ENCODE measurements at regions not wholly inside any gene's neighbourhood (a gene's known extent, or its start where the extent isn't known, plus 50 kb on each side); places are given as distances from the start of the nearest gene placed in this dataset.
A peak's percentile ranks its signal among the peaks of the same experiment; 100 is the strongest.

DNA sequence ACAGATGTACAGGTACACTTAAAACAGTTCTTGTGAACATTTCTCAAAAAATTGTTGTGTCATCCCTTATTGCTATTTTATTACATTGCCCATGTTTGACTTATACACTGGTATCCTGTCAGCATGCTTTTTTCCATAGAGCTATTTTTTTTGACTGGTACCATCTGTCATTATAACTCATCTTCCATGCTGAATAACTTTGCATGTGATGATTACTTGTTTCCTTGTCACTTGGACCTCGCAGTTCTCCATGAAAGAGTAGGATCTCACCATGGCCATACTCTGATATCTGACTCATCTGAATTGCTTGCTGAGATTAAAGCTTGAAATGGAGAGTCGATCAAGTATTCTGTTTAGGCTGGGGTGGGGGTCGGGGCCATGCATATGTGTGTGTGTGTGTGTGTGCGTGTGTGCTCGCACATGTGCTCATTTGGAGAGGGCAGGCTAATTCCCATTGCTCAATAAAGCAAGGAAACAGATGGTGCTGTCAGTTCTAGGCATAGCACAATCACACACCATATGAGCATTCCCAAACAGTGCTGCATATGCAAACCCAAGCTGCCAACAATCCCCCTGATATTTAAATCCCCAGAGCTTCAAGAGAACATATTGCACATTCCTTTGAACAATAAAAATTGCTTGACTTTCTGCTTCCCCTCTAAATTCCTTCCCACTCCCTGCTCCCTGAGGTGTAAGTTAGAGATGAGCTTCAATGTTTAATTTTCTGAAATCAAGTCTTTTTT is 62.9 kb downstream of the NHLRC3 start:
- DNase-seq (ENCODE audit: low spot score): no peak

DNA sequence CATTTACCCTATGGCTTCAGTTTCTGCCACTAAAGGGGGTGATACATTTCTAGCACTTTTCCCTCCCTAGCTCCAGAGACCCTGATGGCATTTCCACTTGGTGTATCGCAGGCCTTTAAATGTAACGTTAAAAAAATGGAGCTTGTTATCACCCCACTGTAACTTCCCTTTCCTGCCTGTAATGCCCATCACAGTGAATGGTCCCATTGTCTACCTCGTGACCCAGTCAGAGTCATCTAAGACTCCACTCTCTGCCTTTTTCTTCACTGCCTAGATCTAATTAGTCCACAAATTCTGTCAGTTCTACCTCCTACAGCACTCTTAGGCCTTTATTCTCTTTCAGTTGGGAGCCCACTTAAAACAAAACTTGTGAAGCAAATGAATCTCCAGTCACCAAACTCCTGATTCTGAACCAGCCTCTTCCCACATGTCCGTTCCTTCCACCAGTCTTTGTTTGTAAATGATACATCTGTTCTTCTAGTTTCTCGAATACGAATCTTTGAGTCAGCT is 64.8 kb downstream of the NHLRC3 start:
- DNase-seq (ENCODE audit: low spot score): no peak

DNA sequence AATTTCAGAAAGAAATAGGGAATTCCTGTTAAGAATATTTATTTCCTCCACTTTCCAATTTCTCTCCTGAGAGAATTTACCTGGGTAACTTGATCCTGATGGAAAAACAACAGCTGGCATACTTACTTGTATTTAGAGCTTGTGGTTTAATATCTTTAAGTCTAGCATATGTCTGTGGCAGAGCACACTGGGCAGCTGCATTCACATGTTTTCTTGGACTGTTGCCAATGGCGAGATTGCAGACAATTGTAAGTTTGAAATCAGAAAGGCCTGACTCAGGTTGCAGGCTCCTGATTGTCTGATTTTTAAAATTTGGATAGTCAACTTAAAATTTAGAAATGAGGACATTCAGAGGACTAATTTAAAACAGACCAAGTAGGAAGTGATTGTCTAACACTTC is 66.9 kb downstream of the NHLRC3 start:
- DNase-seq (ENCODE audit: low spot score): no peak

DNA sequence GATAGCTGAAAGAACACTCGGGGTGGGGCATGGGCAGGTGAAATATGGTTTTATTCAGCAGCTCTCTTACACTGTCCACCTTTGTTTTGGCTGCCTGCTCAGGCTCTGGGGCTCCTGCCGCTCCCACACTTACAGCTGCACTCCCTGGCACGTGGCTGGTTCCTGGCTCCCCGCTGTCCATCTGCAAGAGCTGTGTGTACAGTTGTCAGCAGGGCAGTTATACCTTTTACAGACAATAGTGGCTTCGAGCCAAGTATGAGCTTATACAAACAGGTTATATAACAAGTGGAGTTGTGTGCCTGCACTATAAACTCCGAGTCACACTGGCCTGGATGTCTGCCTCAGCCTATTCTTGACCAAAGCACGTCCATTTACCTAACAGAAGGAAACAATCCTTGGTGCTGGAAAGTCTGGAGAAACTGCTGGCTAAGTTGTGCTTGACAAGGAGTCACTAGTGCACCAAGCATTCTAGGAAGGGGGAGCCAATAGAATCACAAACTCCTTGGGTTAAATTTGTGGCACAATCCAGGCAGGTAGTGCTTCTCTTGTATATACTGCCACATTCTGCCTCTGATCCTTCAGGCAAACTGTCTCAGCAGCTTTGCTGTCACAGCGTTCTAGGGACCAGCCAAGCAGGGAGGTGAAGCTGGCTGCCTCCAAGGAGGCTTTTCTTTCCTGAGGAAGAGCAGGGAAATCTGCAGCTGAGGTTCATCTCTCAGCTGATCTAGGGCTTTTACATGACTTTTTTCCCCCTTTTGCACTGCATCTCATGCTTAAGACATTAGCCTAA is 68.2 kb downstream of the NHLRC3 start:
- no peak for DNase-seq (ENCODE audit: low spot score)

DNA sequence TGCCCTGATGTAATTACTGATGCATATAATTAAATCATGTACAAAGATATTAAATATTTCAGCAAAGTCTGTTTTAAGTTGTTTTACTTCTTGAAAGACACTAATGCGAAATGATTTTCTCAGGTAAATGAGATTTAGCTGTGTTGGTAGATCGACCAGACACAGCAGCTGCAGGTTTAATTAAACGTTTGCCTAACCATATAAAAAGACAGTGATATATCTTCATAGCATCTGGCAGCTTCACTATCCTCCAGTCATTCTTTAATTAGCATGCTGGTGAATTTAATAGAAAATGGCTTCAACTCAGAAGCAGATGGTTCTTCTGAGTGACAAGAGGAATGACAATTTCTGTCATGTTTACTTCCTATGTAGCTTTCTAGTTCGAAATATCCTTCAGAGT is 69.3 kb downstream of the NHLRC3 start:
- DNase-seq (ENCODE audit: low spot score): no peak

DNA sequence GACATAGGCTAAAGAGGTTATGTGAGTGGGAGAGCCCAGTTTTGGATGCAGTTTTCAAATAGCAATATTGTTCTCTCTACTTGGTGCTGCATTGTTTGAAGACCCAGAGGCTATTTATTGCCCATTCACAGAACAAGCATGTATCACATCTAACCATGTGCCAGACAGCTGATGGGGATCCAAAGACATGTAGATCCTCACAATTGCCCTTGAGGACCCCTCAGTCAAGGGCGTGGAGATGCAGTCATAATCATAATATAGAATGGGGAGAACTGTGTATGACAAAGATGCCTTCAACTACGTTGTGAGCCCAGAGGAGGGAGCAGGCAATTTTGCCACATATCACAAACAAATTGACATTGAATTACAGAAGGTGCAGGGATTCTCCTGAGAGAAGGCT is 70.5 kb downstream of the NHLRC3 start:
- no peak for DNase-seq (ENCODE audit: low spot score)

DNA sequence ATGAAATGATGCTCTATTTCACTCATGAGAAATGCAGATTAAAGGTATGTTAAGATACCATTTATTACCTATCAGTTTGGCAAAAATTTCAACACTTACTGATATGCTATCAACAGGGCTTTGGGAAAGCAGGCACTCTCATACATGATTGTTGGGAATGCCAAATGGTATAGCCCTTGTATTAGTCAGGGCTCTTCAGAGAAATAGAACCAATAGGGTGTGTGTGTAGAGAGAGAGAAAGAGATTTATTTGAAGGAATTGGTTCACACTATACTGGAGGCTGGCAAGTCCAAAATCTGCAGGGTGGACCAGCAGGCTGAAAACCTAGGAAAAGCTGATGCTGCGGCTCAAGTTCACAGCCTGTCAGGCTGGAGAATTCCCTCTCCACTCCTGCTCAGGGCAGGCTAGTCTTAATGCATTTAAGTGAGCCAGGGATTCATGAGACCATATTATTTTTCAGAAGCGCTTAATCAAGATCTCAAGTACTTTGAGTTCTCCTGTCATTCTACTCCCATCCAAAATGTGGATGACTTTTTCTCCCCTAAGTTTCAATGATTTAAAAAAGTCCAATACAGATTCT is 72.4 kb downstream of the NHLRC3 start:
- DNase-seq (ENCODE audit: low spot score): no peak

DNA sequence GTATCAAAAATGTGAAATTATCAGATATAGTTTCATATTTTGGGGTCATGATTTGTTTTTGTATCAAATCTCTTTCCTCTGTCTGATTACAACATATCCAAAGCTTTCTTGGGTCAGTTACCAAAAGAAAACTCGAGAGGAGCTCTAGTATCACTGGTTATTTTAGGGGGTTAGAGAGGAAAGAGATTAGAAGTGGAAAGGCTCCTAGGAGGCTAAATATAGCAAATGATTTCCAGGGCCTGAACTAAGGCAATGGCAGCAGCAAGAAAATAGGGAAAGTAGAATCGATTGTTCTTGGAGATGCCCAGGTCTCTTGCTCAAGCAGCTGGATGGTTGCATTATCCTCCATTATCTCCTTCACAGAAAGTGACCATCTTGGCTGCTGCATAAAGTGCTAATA is 72.9 kb downstream of the NHLRC3 start:
- DNase-seq (ENCODE audit: low spot score): no peak

DNA sequence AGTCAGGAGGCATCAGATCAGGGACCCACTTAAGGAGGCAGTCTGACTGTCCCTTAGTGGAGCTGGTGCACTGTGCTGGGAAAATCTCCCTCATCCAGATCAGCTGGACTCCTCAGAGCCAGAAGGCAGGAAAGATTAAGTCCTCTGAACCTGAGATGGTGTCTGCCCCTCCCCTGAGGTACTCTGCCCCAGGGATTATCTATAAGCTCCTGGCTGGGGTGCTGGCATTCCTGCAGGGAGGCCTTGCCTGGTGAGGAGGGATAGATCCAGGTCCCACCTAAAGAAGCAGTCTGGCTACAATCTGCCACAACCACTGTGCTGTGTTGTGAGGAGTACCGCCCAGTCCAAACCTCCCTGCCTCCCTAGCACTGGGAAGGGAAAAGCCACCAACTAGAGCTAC is 81.2 kb downstream of the NHLRC3 start:
- no peak for DNase-seq (ENCODE audit: low spot score)

DNA sequence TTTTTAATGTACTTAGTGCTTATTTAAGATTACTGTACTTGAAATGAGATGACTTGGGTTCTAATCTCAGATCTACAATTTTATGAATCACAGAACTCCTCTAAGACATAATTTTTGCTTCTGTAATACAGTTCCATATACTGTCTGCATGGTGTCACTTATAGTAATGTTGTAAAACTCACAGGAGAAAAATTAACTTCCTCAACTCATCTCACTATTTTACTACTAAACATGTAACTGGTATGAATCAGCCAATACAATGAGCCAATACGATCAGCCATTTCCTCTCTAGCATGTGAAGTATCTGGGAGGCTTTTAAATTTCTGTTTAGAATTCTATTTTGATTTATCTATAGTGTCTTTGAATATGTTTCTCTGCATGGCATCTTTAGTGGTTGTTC is 85.3 kb downstream of the NHLRC3 start:
- DNase-seq (ENCODE audit: low spot score): no peak

DNA sequence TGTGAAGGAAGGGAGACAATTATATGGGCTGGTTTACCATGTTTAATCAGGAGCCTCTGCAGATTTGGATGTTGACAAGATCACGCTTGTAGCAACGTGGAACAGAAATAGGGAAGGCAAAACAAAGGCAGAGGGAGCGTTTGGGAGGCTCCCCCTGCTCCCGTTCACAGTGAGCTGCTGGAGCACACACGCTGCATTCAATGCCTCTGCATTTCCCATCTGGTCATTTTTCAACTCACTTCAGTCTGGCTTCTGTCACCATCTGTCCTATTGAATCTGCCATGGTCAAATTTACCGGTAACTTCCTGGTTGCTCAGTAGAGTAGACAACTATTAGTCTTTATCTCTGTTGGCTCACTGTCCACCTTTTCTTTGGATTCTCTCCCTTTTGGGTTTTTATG is 91.0 kb downstream of the NHLRC3 start:
- no peak for DNase-seq (ENCODE audit: low spot score)

DNA sequence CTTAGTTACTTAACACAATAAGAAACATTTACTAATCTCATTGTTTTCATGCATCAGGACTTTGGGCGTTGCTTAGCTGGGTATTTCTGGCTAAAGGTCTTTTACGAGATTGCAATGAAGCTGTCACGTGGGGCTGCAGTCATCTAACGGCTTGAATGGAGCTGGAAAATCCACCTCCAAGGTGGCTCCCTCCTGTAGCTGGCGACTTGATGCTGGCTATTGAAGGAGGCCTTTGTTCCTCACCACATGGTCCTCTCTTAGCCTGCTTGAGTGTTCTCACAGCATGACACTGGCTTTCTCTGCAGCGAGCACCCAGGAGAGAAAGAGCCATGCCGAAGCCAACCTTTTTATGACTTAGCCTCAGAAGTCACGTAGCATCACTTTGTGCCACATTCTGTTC is 92.0 kb downstream of the NHLRC3 start:
- DNase-seq (ENCODE audit: low spot score): peak; percentile 49

DNA sequence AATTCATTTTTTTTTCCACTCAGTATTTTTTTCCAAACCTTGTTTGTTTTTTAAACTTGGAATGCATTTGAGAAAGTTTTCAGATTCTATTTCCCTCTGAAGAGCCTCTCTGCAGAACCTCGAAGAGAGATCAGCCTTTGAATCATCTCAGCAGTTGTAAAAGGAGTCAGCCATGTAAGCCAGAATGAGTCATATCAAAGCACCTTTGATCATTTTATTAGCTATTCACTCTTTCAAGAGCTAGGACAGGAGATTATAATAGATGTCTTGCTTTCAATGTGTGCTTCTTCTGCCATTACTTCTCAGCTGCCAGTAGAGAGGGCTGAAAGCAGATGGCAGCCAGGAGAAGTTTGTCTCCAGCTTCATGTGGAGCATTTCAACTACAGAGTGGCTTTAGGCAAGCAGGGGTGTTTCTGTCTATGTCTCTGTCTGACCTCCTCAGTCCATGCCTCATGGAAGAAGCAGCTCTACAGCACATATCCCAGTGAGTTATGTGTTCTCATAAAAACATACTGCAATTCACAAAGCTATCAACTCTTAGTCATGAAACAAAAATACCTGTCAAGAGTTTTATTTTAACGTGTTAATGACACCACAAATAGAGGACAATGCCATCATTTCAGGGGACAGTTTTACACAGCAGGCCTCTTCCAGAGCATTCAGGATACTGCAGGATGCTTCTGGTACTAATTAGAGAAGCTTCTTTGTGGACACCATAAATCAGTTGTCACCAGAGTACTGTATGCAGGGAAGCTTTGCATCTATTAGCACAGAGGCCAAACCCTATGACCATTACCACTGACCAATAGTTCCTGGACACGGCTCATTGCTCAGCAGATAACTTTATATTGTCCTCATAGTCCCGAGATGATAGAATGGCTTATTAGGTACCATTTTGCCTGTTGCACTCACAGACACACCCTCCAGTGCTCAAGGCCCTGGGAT is 94.3 kb downstream of the NHLRC3 start:
- DNase-seq (ENCODE audit: low spot score): no peak

DNA sequence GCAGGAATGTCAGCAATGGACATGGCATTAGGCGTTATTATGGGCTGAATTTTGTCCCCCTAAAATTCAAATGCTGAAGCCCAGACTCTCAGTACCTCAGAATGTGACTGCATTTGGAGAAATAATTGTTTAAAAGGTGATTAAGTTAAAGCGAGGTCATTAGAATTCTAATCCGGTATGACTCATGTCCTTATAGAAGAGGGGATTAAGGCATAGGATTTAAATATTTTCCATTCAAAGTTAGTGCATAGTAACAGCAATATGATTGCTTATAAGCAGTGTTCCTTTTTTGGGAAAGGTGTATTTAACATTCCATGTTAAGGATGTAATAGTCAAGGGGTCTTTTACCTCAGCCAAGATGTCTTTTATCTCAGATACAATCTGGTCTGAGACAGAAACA is 95.5 kb downstream of the NHLRC3 start:
- no peak for DNase-seq (ENCODE audit: low spot score)

DNA sequence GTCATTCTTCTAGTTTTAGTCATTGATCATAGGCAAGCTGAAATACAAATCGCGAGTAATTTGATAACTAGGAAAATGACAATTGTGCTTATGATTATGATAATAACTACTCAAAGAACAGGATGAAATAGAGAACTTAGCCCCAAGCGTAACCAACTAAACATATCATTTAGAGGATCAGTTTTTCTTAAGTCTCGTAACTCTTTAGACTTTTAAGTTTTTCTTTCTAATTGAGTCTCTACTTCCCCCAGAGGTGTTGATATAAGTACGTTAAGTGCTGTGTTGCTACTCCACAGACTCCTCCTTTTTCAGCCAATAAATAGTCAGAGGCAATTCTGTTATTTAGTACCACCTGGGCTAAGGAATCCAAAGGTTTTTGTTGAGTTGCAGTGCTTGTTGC is 96.3 kb downstream of the NHLRC3 start:
- no peak for DNase-seq (ENCODE audit: low spot score)

DNA sequence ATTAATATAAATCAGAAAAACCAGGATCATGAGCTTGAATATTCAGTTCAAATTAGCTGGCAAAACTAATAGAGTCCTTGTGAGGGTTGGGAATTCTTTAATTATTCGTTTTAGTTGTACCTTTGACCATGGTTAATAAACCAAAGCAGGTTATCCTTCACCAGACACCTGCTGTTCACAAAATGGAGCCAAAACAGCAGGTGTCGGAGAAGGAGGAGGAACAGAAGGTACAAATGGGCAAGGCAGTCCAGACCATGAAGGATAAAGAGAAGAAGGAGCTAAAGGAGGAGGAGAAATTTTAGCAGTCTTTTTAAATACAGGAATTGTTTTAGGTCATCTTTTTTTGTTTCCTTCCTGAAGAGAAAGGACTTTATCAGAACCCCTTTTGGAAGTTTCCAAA is 106.1 kb downstream of the NHLRC3 start:
- no peak for DNase-seq (ENCODE audit: low spot score)

DNA sequence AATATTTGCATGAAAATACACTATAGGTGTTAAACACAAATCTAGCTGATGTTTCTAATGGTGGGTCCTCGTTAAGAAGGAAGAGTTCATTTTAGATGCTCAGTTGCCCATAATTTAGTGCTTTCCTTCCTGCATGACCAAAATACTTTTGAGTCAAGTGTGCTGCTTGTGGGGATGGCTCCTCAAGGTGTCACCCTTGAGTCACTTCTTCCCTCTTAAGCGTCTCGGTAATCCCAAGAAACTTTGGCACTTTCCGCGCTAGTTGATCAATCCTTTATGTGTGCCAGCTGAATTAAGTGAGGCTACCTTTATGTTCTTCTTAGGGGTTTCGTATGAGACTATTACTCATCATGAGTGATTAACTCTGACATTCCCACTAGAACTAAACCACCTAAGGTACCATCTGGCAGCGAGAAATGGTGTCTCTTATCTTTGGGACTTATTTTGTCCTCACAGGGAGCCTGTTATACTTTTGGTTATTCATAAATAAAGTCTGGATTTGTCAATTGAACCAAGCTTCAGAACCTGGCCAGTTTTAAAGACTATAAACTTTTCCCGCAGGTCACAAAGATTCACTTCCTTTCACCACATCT is 106.8 kb downstream of the NHLRC3 start:
- DNase-seq (ENCODE audit: low spot score): peak; percentile 59

DNA sequence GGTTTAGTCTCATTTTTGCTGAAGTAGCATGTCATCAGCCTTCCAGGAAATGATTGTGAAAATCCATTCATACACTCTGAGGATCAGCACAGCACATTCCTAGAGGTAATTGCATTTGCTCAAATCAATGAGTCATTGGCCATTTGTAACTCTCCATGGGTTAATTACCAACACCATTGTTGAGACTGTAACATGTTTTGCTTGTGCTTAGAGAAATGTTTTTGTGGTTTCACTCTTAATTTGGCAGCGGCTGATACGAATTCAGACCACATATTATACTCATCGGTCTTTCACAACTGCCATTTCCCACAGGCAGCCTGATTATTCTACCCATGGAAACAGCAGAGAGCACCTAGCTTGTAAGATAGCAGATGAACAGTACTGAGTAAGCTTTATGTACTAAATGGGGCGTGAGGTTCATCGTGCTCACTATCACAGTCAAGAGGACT is 110.3 kb downstream of the NHLRC3 start:
- DNase-seq (ENCODE audit: low spot score): no peak

DNA sequence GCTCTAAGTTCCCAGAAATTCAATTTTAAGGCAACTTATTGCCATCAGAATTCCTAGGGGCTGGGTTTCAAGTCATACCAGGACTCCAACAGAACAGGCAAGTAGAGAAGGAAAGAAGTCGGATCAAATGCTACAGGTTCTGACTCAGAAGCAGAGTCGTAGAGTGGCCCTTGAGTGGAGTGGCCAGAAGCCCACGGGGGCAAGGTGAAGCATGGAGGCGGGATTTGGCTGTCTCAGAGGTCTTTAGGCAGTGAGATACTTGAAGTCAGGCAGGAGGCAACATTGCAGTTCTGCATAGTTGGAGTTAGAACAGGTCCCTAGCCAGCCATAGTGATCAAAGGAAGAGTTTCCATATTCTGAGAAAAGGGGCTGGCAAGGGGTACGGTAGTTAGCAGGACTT is 111.6 kb downstream of the NHLRC3 start:
- no peak for DNase-seq (ENCODE audit: low spot score)

DNA sequence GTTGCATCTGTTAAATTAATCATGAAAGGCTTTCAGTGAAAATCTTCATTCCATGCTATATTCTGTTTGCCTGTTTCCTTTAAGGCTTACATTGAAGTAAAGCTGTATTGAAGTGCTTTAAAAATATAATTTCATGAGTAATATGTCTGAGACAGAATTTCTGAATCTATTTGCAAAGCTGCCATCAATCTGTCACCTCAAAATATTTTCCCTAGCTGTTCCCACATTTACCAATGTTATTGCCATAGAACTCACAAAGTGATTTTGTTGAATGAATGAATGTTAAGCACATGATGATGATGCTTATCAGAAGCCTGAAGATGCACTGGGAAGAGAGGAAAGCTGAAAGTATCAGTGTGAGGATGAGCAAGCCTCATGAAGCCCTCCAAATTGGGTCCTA is 115.8 kb downstream of the NHLRC3 start:
- DNase-seq (ENCODE audit: low spot score): no peak

DNA sequence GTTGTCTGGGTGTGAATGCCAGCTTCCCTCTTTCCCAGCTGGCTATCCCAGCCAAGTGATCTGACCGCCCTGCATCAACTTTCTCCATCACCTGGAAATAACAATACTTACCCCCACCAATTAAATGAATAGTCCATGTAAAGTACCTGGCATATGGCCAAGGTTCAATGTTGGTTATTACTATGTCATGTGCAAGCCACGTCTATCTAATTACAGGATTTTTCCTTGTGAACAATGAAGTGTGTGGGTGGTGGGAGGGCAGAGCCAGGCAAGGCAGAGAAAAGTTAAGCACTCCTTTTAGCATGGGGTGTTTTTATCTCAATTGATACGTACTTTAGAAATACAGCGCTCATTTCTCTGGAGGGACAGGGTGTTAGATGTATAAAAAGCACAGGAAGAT is 121.1 kb downstream of the NHLRC3 start:
- no peak for DNase-seq (ENCODE audit: low spot score)
